ENCODE measurements at regions not wholly inside any gene's neighbourhood (a gene's known extent, or its start where the extent isn't known, plus 50 kb on each side); places are given as distances from the start of the nearest gene placed in this dataset.

DNA sequence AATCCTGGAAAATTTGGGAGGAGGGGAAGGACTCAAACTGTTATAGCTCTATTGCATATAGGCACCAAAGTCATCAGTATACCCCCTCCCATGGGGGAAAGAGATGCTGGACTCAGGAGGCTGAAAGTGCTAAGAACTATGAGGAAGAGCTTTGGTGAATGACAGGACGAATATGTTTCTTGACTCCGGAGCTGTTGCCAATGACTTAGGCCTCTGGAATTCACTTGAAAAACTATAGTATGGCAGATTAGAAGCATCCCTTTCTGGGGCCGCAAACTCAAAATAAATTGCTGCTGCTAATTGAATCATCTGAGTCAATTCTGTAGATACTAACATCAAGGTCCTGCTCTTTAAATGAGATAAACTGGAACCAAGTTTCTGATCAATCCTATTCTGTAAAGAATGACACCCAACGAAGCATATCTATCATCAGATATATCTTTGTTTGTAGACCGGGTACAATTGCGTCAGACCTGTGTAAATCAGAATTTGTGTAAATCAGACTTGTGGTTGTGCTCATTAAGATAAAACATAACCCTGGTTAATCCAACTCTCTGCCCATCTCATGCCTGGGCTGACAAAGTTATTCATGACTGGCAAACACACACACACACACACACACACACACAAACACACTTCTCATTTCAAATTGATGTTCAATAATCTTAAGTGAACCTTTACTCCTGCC is 1793.8 kb upstream of the PCDH20 start:
- H3K9me3 ChIP-seq (ENCODE audit: insufficient read depth, low read length): no peaks in the 10 kb centered on the region
- no peak overlapping the region for H3K4me3 ChIP-seq (ENCODE audit: insufficient read length, low read depth)
- H3K9ac ChIP-seq (ENCODE audit: insufficient read length, low read depth): no peak overlapping the region
- no peaks in the 10 kb centered on the region for H3K27me3 ChIP-seq (ENCODE audit: insufficient read depth, insufficient read length)
- no peak for TF ChIP-seq ZNF274 (IDR thresholded peaks at IDR 0.05; ENCODE audit: low read depth, low read length)
- no peak for TF ChIP-seq SUZ12 (IDR thresholded peaks at IDR 0.05; ENCODE audit: extremely low read depth, insufficient read depth, insufficient read length)
- no peak for TF ChIP-seq YY1 (IDR thresholded peaks at IDR 0.05; ENCODE audit: insufficient read depth, insufficient read length)
- DNase-seq (ENCODE audit: low read depth, low spot score): no peak
- no peaks in the 10 kb centered on the region for H3K4me1 ChIP-seq (ENCODE audit: insufficient read depth, insufficient read length)
- no peaks in the 10 kb centered on the region for H3K36me3 ChIP-seq (ENCODE audit: insufficient read depth, insufficient read length, low read length)

DNA sequence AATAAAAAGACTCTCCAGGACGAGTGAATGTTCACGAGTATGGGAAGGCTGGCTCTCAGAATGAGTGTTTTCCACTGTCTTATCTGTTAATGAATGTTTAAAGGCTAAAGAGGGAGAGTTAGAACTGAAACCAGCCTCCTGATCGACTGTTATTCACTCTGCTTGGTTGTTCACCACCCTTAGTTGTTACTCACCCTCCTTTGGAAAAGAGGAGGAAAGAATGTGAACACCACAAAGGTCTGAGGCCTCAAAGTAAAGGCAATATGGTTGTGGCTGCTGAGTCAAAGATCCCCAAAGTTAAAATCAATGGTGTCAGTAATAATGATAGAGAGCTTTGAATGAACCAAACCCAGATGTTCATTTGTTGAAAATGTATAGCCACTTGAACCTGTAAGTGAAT is 1793.2 kb upstream of the PCDH20 start:
- no peak for TF ChIP-seq YY1 (IDR thresholded peaks at IDR 0.05; ENCODE audit: insufficient read depth, insufficient read length)
- no peaks in the 10 kb centered on the region for H3K9me3 ChIP-seq (ENCODE audit: insufficient read depth, low read length)
- H3K4me3 ChIP-seq (ENCODE audit: insufficient read length, low read depth): no peak overlapping the region
- H3K4me1 ChIP-seq (ENCODE audit: insufficient read depth, insufficient read length): no peaks in the 10 kb centered on the region
- H3K36me3 ChIP-seq (ENCODE audit: insufficient read depth, insufficient read length, low read length): no peaks in the 10 kb centered on the region
- H3K27me3 ChIP-seq (ENCODE audit: insufficient read depth, insufficient read length): no peaks in the 10 kb centered on the region
- H3K9ac ChIP-seq (ENCODE audit: insufficient read length, low read depth): no peak overlapping the region
- DNase-seq (ENCODE audit: low read depth, low spot score): no peak

DNA sequence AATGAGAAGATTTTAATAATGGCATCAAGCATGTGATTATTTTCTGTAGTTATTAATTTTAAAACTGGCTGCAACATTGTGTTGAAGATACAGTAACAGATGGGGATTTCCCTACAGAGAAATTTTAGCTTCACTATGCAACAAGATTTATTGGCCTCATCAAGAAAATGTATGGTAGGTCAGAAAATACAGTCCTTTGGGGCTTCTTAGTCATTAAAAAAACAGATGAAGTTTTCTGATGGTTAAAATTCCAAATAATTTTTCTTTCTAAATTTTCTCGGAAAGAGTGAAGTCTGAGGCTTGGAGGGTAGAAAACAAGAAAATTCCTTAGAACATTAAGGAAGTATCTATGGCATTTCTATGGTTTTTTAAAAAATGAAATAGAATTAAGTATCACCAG is 1790.8 kb upstream of the PCDH20 start:
- no peak for TF ChIP-seq YY1 (IDR thresholded peaks at IDR 0.05; ENCODE audit: insufficient read depth, insufficient read length)
- no peak for TF ChIP-seq SUZ12 (IDR thresholded peaks at IDR 0.05; ENCODE audit: extremely low read depth, insufficient read depth, insufficient read length)
- no peak for TF ChIP-seq ZNF274 (IDR thresholded peaks at IDR 0.05; ENCODE audit: low read depth, low read length)
- Histone ChIP-seq H3K4me3 (ENCODE audit: insufficient read length, low read depth) (no peak overlapping the region), H3K4me1 (ENCODE audit: insufficient read depth, insufficient read length) (no peaks in the 10 kb centered on the region)

DNA sequence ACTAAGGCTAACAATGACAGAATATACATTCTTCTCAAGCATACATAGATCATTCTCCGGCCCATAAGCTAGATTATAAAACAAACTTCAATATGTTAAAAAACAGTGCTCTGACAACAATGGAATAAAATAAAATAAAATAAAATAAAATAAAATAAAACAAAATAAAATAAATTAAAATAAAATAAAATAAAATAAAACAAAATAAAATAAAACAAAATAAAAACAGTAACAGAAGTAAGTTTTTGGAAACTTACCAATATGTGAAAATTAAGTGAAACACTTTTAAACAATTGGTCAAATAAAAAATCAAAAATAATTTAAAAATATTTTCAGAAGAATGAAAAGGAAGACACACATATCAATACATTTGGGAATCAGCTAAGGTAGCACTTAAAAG is 1785.8 kb upstream of the PCDH20 start:
- no peaks in the 10 kb centered on the region for H3K9me3 ChIP-seq (ENCODE audit: insufficient read depth, low read length)
- TF ChIP-seq YY1 (IDR thresholded peaks at IDR 0.05; ENCODE audit: insufficient read depth, insufficient read length) (no peak), SUZ12 (IDR thresholded peaks at IDR 0.05; ENCODE audit: extremely low read depth, insufficient read depth, insufficient read length) (no peak), ZNF274 (IDR thresholded peaks at IDR 0.05; ENCODE audit: low read depth, low read length) (no peak)
- H3K4me1 ChIP-seq (ENCODE audit: insufficient read depth, insufficient read length): no peaks in the 10 kb centered on the region
- no peak overlapping the region for H3K4me3 ChIP-seq (ENCODE audit: insufficient read length, low read depth)
- no peak overlapping the region for H3K9ac ChIP-seq (ENCODE audit: insufficient read length, low read depth)
- H3K36me3 ChIP-seq (ENCODE audit: insufficient read depth, insufficient read length, low read length): no peaks in the 10 kb centered on the region
- DNase-seq (ENCODE audit: low read depth, low spot score): no peak
- no peaks in the 10 kb centered on the region for H3K27me3 ChIP-seq (ENCODE audit: insufficient read depth, insufficient read length)

More for the DNA sequence above, 1790.8 kb upstream of the PCDH20 start:
- DNase-seq (ENCODE audit: low read depth, low spot score): no peak
- no peak overlapping the region for H3K9ac ChIP-seq (ENCODE audit: insufficient read length, low read depth)
- no peaks in the 10 kb centered on the region for H3K9me3 ChIP-seq (ENCODE audit: insufficient read depth, low read length)
- H3K27me3 ChIP-seq (ENCODE audit: insufficient read depth, insufficient read length): no peaks in the 10 kb centered on the region
- no peaks in the 10 kb centered on the region for H3K36me3 ChIP-seq (ENCODE audit: insufficient read depth, insufficient read length, low read length)

DNA sequence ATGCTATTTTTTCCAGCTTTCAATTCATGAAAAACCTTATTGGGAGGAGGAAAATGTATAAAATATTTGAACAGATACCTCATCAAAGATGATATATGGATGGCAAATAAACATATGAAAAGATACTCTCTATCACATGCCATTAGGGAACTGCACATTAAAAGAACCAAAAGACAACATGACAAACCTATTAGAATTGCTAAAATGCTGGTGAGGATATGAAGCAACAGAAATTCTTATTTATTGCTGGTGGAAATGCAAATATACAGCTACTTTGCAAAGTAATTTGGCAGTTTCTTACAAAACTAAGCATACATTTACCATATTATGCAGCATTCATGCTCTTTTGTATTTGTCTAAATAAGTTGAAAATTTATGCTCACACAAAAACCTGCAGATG is 1783.9 kb upstream of the PCDH20 start:
- H3K4me1 ChIP-seq (ENCODE audit: insufficient read depth, insufficient read length): no peaks in the 10 kb centered on the region
- no peak overlapping the region for H3K9ac ChIP-seq (ENCODE audit: insufficient read length, low read depth)
- TF ChIP-seq SUZ12 (IDR thresholded peaks at IDR 0.05; ENCODE audit: extremely low read depth, insufficient read depth, insufficient read length) (no peak), YY1 (IDR thresholded peaks at IDR 0.05; ENCODE audit: insufficient read depth, insufficient read length) (no peak), ZNF274 (IDR thresholded peaks at IDR 0.05; ENCODE audit: low read depth, low read length) (no peak)
- no peak for DNase-seq (ENCODE audit: low read depth, low spot score)
- no peaks in the 10 kb centered on the region for H3K9me3 ChIP-seq (ENCODE audit: insufficient read depth, low read length)
- no peaks in the 10 kb centered on the region for H3K27me3 ChIP-seq (ENCODE audit: insufficient read depth, insufficient read length)
- H3K4me3 ChIP-seq (ENCODE audit: insufficient read length, low read depth): no peak overlapping the region
- H3K36me3 ChIP-seq (ENCODE audit: insufficient read depth, insufficient read length, low read length): no peaks in the 10 kb centered on the region

DNA sequence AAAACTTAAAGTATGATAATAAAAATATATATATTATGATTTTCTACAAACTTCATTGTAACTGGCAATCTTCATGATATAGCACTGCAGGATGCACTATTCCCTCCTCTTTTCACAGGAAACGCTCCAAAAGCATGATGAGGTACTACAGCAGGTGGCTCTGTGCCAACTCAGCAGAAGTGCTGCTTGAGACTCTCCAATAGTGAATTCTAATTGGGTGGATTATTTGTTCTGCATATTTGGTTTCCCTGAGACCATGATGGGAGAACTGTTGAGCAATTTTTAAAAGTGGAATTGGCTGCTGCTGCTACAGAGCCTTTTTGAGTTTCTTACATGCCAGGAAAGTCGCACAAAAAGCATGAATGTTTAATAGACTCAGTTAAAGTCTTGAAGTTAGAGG is 1782.4 kb upstream of the PCDH20 start:
- no peak overlapping the region for H3K4me3 ChIP-seq (ENCODE audit: insufficient read length, low read depth)
- H3K9ac ChIP-seq (ENCODE audit: insufficient read length, low read depth): no peak overlapping the region
- no peaks in the 10 kb centered on the region for H3K4me1 ChIP-seq (ENCODE audit: insufficient read depth, insufficient read length)
- no peak for TF ChIP-seq YY1 (IDR thresholded peaks at IDR 0.05; ENCODE audit: insufficient read depth, insufficient read length)
- TF ChIP-seq SUZ12 (IDR thresholded peaks at IDR 0.05; ENCODE audit: extremely low read depth, insufficient read depth, insufficient read length): no peak
- no peak for TF ChIP-seq ZNF274 (IDR thresholded peaks at IDR 0.05; ENCODE audit: low read depth, low read length)
- no peak for DNase-seq (ENCODE audit: low read depth, low spot score)
- no peaks in the 10 kb centered on the region for H3K36me3 ChIP-seq (ENCODE audit: insufficient read depth, insufficient read length, low read length)
- no peaks in the 10 kb centered on the region for H3K27me3 ChIP-seq (ENCODE audit: insufficient read depth, insufficient read length)
- no peaks in the 10 kb centered on the region for H3K9me3 ChIP-seq (ENCODE audit: insufficient read depth, low read length)

DNA sequence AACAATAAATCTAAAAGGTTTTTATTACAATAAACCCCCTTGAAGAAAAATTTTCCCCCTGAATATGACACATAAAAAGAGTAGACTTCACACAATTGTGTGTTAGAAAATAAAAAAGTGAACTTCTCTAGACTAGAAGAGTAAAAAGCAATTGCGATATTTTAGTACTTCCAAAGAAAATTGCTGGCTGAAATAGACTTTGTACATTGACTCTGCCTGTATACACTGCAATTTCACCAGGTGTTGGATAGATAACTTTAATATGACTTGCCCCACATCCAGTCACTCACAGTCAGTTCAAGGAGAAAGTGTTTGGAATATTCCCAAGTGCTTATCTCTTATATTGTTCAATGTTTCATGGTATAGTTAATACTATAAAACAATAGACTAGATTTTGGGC is 1780.1 kb upstream of the PCDH20 start:
- DNase-seq (ENCODE audit: low read depth, low spot score): no peak
- H3K9me3 ChIP-seq (ENCODE audit: insufficient read depth, low read length): no peaks in the 10 kb centered on the region
- H3K4me3 ChIP-seq (ENCODE audit: insufficient read length, low read depth): no peak overlapping the region
- no peaks in the 10 kb centered on the region for H3K4me1 ChIP-seq (ENCODE audit: insufficient read depth, insufficient read length)
- H3K27me3 ChIP-seq (ENCODE audit: insufficient read depth, insufficient read length): no peaks in the 10 kb centered on the region
- H3K9ac ChIP-seq (ENCODE audit: insufficient read length, low read depth): no peak overlapping the region
- TF ChIP-seq SUZ12 (IDR thresholded peaks at IDR 0.05; ENCODE audit: extremely low read depth, insufficient read depth, insufficient read length): no peak
- no peaks in the 10 kb centered on the region for H3K36me3 ChIP-seq (ENCODE audit: insufficient read depth, insufficient read length, low read length)

DNA sequence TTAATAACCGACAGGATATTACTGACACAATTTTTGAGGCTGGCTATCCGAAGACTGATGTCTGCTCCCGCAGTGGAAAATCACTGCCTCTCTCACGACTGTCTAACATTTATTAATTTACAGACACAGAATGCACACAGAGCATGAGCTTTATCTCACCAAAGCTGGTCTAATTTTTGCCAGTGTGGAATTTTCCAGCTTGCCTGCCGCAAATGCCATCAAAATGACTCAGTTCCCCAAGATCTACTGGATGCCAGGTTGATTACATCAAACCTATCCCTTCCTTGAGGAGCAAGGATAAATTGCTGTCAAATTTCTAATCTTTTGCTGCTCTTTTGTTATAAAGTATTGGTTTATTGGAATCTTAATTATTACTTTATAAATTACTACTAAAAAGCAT is 1775.1 kb upstream of the PCDH20 start:
- TF ChIP-seq ZNF274 (IDR thresholded peaks at IDR 0.05; ENCODE audit: low read depth, low read length) (no peak), YY1 (IDR thresholded peaks at IDR 0.05; ENCODE audit: insufficient read depth, insufficient read length) (no peak), SUZ12 (IDR thresholded peaks at IDR 0.05; ENCODE audit: extremely low read depth, insufficient read depth, insufficient read length) (no peak)
- H3K4me1 ChIP-seq (ENCODE audit: insufficient read depth, insufficient read length): no peaks in the 10 kb centered on the region
- no peaks in the 10 kb centered on the region for H3K9me3 ChIP-seq (ENCODE audit: insufficient read depth, low read length)
- no peaks in the 10 kb centered on the region for H3K27me3 ChIP-seq (ENCODE audit: insufficient read depth, insufficient read length)
- H3K4me3 ChIP-seq (ENCODE audit: insufficient read length, low read depth): no peak overlapping the region
- H3K36me3 ChIP-seq (ENCODE audit: insufficient read depth, insufficient read length, low read length): no peaks in the 10 kb centered on the region
- H3K9ac ChIP-seq (ENCODE audit: insufficient read length, low read depth): no peak overlapping the region
- DNase-seq (ENCODE audit: low read depth, low spot score): no peak
